ENCODE measurements at regions not wholly inside any gene's neighbourhood (a gene's known extent, or its start where the extent isn't known, plus 50 kb on each side); places are given as distances from the start of the nearest gene placed in this dataset.
"Not testable (repeated sequence)": the region's sequence is repeated elsewhere in the genome, so short reads cannot be mapped to it uniquely, and the experiment has no call there.

DNA sequence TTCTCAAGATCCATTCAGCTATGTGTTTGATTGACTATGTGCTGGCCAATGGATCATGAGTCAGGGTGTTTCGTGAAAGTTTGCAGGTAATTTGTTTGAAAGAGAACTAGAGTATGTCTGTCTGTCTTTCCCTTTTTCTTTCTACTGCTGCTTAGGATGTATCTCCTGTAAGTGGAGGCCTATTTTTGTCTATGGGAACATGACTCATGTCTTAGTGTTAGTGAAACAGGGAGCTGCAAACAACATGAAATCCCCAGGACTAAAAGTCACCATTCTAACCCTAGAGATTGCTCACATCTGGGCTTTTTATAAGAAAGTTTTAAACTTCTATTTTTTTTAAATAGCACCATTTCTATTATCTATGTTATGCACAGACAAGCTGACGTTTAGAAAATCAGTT, 333.0 kb downstream of the CCER1 start:
- DNase-seq (ENCODE audit: low read depth in 4 of 4, low spot score in 3 of 4): no peak

DNA sequence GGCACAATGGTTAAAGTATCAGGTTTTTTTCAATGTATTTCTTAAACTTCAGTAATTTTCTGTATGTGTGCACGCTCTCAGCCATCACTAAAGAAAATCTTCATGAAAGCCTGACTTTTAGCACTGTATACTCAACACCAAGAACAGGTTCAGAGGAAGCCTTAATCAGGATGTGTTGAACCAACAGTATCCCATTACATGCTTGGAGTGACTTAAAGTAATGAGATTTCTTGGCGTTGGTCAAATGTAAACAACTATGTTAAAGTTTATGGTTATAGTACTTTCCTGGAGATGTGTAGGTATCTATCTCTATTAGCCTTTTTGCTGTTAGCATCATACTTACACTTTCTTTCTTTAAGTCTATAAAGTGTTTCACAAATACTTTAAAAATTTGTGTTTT, 335.0 kb downstream of the CCER1 start:
- no peak for DNase-seq (ENCODE audit: low read depth in 4 of 4, low spot score in 3 of 4)

DNA sequence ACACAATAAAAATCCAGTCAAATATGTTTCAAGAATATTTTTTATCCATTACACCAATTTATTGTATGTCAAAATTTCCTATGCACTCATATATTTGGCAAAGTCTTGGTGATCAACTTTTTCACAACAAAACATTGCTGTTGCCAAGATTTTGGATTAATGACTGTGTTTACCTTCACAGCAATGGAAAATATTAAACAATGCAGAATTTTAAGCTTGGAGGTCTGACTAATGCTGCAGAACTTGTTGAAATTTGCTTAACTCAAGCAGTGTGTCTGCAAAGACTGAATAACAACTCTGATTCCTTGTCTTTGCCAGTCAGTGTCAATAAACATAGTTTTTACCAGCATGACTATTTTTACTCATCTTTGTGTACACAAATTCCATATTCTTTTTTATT, 336.4 kb downstream of the CCER1 start:
- DNase-seq (ENCODE audit: low read depth in 4 of 4, low spot score in 3 of 4): no peak

GRCh38 chr12:90611891-90612290, 343.1 kb downstream of the CCER1 start:
- no peak for DNase-seq (ENCODE audit: low read depth in 4 of 4, low spot score in 3 of 4)

- no peak for DNase-seq (ENCODE audit: low read depth in 4 of 4, low spot score in 3 of 4)
Observed at GRCh38 chr12:90611048-90611447, 343.9 kb downstream of the CCER1 start.

DNA sequence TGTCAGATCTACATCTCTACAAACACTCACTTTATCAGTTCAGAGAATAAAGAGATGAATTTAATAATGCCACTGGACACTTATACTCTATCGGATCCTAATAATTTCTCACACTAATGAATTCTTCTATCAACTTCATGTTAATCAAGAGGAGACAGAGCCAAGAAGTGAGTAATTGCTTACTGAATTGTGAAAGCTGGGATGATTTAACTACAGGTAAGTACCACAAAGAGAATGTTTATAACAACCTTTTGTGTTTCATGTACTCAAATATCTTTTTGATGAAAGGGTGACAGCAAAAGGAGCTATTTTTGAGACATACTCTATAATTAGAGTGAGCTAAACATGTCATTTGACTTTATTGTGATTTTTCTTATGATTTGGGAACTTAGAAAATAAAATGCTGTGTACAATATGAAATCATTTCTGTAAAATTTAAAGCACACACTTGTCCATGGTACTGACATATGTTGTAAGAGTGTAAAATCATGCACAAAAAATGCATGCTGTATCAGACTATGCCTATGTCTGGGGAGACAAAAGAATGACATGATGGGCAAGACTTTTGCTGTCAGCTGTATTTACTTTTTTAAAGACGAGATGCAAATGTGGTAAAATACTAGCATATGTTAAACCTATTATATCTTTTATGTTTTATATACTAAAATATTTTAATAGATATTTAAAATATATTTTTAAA, 361.2 kb downstream of the CCER1 start:
- no peak for DNase-seq (ENCODE audit: low read depth in 4 of 4, low spot score in 3 of 4)

GRCh38 chr12:90589956-90590355, 365.0 kb downstream of the CCER1 start:
- no peak for DNase-seq (ENCODE audit: low read depth in 4 of 4, low spot score in 3 of 4)

GRCh38 chr12:90585640-90586304, 369.2 kb downstream of the CCER1 start:
- DNase-seq (ENCODE audit: low read depth in 4 of 4, low spot score in 3 of 4): no peak

DNA sequence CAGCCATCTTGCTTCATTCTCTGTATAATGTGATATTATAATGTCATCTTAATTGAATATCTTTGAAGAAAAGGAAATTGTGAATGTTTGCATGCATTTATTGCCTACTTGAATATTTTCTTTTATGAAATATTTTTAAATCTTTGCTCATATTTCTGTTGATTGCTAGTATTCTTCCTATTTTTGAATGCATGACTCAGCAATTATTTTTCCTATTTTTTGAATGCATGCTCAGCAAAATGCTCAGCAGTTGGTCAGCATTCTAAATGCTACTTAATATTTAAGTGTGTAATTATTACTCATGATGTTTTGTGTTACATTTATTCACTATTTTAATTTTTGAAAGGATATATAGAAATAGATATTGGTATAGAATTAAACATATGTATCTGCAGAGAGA, 378.3 kb downstream of the CCER1 start:
- DNase-seq (ENCODE audit: low read depth in 4 of 4, low spot score in 3 of 4): no peak

- no peak for DNase-seq (ENCODE audit: low read depth in 4 of 4, low spot score in 3 of 4)
Observed at GRCh38 chr12:90575995-90576394, 379.0 kb downstream of the CCER1 start.

DNA sequence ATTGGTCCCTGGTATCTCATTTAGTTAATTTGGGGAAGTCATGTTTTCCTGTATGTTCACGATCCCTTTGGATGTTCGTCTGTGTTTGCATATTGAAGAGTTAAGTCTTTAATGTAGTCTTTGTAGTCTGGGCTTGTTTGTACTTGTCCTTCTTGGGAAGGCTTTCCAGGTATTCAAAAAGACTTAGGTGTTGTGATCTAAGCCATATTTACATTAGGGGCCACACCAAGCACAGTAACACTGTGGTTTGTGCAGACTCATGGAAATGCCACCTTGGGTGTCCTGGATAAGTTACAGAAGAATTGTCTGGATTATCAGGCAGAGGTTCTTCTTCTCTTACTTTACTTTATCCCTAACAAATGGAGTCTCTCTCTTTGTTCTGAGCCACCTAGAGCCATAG, 380.3 kb downstream of the CCER1 start:
- DNase-seq (ENCODE audit: low read depth in 4 of 4, low spot score in 3 of 4): no peak

DNA sequence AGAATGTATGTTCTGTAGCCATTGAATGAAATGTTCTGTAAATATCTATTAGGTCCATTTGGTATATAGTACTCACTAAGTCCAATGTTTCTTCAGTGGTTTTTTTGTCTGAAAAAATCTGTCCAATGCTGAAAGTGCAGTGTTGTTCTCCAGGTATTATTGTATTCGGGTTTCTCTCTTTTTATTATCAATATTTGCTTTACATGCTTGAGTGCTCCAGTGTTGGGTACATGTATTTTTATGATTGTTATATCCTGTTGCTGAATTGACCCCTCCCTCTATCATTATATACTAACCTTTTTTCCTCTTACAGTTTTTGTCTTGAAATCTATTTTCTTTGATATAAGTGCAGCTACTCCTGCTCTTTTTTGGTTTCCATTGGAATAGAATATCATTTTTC, 382.2 kb downstream of the CCER1 start:
- no peak for DNase-seq (ENCODE audit: low read depth in 4 of 4, low spot score in 3 of 4)

DNA sequence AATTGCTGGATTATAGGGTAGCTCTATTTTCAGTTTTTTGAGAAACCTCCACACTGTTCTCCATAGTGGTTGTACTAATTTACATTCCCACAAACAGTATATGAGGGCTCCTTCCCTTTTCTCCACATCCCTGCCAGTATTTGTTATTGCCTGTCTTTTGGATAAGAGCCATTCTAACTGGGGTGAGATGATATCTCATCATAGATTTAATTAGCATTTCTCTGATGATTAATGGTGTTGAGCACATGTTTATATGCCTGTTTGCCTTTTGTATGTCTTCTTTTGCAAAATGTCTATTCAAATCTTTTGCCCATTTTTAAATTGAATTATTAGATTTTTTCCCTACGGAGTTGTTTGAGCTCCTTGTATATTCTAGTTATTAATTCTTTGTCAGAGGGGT, 385.3 kb downstream of the CCER1 start:
- DNase-seq (ENCODE audit: low read depth in 4 of 4, low spot score in 3 of 4): no peak

GRCh38 chr12:90562671-90563070, 392.3 kb downstream of the CCER1 start:
- no peak for DNase-seq (ENCODE audit: low read depth in 4 of 4, low spot score in 3 of 4)

- DNase-seq (ENCODE audit: low read depth in 4 of 4, low spot score in 3 of 4): no peak
Observed at GRCh38 chr12:90548595-90548994, 406.4 kb downstream of the CCER1 start.

DNA sequence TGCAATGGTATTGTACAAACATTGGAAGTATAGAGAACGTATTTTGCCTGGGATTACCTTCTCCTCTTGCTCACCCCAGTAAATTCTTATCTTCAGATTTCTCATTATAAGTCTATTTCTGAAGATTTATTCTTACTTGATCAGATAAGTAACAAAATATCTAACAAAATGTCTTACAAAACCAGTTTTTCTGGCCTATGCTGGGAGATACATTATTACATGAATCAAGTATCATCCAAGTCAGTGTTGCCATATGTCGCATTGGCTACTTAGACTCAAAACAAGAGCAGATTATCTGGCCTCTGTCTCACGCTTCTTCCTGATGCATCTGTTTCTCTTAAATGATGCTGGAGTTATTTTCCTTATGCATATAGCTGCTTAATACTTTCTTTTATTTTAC, 408.5 kb downstream of the CCER1 start:
- DNase-seq (ENCODE audit: low read depth in 4 of 4, low spot score in 3 of 4): no peak

GRCh38 chr12:90543841-90544240, 411.1 kb downstream of the CCER1 start:
- DNase-seq (ENCODE audit: low read depth in 4 of 4, low spot score in 3 of 4): peak in 1 of 4 donors; percentile 31

DNA sequence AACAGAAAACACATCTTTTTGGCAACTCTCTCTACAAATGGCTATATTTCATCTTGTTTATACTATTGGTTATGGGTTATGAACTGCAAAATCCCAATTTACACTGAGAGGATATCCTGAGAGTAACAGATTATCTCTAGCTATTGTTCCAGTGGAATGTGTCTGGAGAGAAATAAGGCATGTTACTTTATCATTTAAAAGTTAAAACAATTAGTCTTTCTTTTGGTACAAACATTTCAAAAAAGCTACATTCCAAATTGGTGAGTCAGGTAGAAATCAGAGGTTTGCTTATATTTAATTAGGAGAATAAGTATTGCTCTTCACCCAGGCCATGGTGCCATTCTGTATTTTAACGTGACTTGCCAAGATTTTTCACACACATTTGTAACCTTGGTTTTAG, 411.6 kb downstream of the CCER1 start:
- DNase-seq (ENCODE audit: low read depth in 4 of 4, low spot score in 3 of 4): no peak

DNA sequence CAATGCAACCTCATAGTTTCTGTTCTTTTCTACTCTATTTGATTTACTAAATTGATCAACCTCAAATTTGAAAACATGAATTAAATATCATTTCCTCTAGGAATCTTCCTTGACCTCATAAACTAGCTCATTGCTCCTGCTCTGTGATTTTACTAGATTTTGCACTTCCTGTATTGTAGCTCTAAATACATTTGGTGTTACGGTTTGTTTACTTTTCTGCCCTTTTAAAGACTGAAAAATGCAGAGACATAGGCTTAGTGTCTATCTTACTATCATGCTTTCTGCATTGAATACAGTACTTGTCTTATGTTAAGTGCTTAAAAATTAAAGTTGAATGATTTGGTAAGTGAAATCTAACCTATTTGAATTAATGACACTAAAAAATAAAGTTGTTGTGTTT, 412.1 kb downstream of the CCER1 start:
- not testable (repeated sequence) for DNase-seq (ENCODE audit: low read depth in 4 of 4, low spot score in 3 of 4)

- not testable (repeated sequence) for DNase-seq (ENCODE audit: low read depth in 4 of 4, low spot score in 3 of 4)
Observed at GRCh38 chr12:90533828-90534227, 421.1 kb downstream of the CCER1 start.

GRCh38 chr12:90520002-90520734, 434.8 kb downstream of the CCER1 start:
- no peak for DNase-seq (ENCODE audit: low read depth in 4 of 4, low spot score in 3 of 4)

DNA sequence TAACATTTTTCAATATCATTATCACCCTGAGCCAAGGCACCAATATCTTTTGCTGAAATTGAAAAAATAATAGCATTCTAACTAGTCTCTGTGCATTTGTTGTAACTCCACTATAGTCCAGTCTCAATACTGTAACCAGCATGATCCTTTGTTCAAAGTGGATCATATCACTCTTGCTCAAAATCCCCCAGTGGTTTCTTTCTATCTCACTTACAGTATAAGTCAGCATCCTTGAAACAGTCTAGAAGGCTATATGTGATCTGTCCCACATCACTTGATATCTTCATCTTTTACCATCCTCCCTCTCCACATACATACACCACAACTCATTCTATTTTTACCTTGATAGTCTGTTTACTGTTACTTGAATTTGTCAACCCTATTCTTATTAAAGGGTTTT, 435.7 kb downstream of the CCER1 start:
- no peak for DNase-seq (ENCODE audit: low read depth in 4 of 4, low spot score in 3 of 4)

Data from right renal pelvis (tissue), 4 donors.